ENCODE measurements at regions not wholly inside any gene's neighbourhood (a gene's known extent, or its start where the extent isn't known, plus 50 kb on each side); places are given as distances from the start of the nearest gene placed in this dataset.

- TF ChIP-seq CTCF (IDR thresholded peaks at IDR 0.05): no peak
- no peak for TF ChIP-seq POLR2A (IDR thresholded peaks at IDR 0.05)
These were observed 314.0 kb downstream of the AGTPBP1 start for GRCh38 chr9:85427772-85428171.
